ENCODE measurements at regions not wholly inside any gene's neighbourhood (a gene's known extent, or its start where the extent isn't known, plus 50 kb on each side); places are given as distances from the start of the nearest gene placed in this dataset.

DNA sequence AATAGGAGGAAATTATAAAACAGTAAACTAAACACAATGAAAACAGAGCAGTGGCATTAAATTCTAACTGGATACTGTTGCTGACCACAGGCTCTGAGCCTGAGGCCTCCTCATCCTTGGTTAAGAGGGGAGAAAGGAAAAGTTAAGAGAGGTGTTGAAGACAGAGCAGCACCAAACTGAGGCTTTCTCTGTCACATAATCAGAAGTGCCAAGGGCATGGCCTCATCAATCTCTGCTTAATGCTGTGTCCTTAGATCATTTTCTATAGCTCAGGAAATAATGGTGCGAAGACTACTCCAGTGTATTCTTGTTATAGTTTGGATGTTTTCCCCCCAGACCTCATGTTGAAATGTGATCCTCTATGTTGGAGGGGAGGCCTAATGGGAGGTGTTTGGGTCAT lies 160.9 kb upstream of the SLC1A4 start:
- Histone ChIP-seq H3K9me3 (no peaks in the 10 kb centered on the region), H3K27ac (no peak overlapping the region), H3K27me3 (no peaks in the 10 kb centered on the region), H3K4me1 (peaks cover 16% of the 10 kb centered on the region), H3K4me3 (no peak overlapping the region), H3K36me3 (no peaks in the 10 kb centered on the region)
- no peak for DNase-seq (ENCODE audit: low spot score in 2 of 2)
- 100% methylated on average over 1 of the region's 1 CpG for WGBS
- TF ChIP-seq, protein P1, sequence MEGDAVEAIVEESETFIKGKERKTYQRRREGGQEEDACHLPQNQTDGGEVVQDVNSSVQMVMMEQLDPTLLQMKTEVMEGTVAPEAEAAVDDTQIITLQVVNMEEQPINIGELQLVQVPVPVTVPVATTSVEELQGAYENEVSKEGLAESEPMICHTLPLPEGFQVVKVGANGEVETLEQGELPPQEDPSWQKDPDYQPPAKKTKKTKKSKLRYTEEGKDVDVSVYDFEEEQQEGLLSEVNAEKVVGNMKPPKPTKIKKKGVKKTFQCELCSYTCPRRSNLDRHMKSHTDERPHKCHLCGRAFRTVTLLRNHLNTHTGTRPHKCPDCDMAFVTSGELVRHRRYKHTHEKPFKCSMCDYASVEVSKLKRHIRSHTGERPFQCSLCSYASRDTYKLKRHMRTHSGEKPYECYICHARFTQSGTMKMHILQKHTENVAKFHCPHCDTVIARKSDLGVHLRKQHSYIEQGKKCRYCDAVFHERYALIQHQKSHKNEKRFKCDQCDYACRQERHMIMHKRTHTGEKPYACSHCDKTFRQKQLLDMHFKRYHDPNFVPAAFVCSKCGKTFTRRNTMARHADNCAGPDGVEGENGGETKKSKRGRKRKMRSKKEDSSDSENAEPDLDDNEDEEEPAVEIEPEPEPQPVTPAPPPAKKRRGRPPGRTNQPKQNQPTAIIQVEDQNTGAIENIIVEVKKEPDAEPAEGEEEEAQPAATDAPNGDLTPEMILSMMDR (IDR thresholded peaks at IDR 0.05), result no peak
- TF ChIP-seq POLR2AphosphoS5 (IDR thresholded peaks at IDR 0.05) (no peak), EP300 (IDR thresholded peaks at IDR 0.05) (no peak), POLR2A (IDR thresholded peaks at IDR 0.05) (no peak)

DNA sequence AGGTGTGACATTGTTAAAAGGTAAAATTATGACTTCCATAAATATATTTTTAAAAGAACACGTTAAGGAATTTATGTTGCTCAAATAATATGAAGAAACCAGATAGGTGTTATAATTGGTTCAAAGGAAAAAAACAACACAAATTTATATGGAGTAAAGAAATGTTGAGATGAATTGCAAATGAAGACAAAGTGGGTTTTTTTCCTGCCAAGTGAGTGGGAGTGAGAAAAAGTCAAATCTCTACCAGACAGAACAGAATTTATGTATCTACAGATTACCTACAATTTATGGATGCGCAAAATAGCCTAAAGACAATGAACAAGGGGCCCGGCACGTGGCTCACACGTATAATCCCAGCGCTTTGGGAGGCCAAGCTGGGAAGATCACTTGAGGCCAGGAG lies 159.7 kb upstream of the SLC1A4 start:
- no peak overlapping the region for H3K4me3 ChIP-seq
- DNase-seq (ENCODE audit: low spot score in 2 of 2), result no peak
- TF ChIP-seq, protein P1 (IDR thresholded peaks at IDR 0.05), result no peak
- TF ChIP-seq EP300 (IDR thresholded peaks at IDR 0.05) (no peak), POLR2A (IDR thresholded peaks at IDR 0.05) (no peak), POLR2AphosphoS5 (IDR thresholded peaks at IDR 0.05) (no peak)
- H3K36me3 ChIP-seq, result no peaks in the 10 kb centered on the region
- peaks cover 16% of the 10 kb centered on the region for H3K4me1 ChIP-seq
- WGBS, result 86% methylated on average over 6 of the region's 6 CpGs
- no peak overlapping the region for H3K27ac ChIP-seq
- no peaks in the 10 kb centered on the region for H3K9me3 ChIP-seq
- no peaks in the 10 kb centered on the region for H3K27me3 ChIP-seq

DNA sequence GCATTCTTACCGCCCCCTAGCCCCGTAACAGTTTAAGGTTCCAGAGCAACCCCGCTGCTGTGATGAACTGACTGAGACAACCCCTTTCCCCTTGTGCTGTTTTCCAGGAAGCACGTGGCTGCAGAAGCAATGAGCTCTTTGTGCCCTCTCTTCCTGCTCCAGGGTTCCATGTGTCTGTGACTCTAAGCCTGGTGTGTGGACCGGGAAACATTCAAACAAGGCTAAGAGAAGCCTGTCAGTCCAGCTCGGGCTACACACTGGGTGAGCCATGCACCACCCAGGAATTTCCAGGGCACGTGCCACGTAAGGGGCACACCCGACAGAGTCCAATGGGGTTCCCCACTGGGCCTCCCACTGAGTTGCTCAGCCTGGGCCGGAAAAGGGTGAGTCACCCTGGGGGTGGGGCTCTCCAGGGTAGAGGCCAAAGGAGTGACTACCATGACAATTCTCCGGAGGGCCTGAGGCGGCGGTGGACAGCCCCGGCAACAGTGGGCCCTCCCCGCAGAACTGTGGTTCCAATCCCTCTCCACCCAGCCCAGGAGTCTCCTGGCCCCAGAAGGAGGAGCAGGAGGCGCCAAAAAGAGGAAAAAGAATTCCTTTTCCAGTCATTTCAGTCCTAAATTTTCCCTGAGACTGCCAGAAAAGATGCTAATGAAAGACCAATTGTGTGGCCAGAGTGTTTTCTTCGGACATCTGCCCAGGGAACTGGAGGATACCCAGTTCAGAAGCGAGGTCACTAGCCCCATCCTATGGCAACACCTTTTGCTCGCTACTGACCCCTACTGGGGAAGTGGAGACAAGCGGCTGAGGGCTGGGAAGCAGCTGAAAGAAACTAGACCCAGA lies 157.8 kb upstream of the SLC1A4 start:
- whole genome bisulfite sequencing, result 35% methylated on average over 20 of the region's 20 CpGs
- Histone ChIP-seq H3K9me3 (no peaks in the 10 kb centered on the region), H3K4me3 (no peak overlapping the region), H3K27ac (peak overlapping the region; percentile 67), H3K4me1 (peaks cover 16% of the 10 kb centered on the region), H3K36me3 (no peaks in the 10 kb centered on the region), H3K27me3 (no peaks in the 10 kb centered on the region)
- peak; percentile 95 to 96 for DNase-seq (ENCODE audit: low spot score in 2 of 2)
- TF ChIP-seq EP300 (IDR thresholded peaks at IDR 0.05) (no peak), POLR2A (IDR thresholded peaks at IDR 0.05) (no peak), POLR2AphosphoS5 (IDR thresholded peaks at IDR 0.05) (peak; percentile 43 to 64 (median 63))
- TF ChIP-seq, protein P1 (IDR thresholded peaks at IDR 0.05), result peak; percentile 32 to 66

DNA sequence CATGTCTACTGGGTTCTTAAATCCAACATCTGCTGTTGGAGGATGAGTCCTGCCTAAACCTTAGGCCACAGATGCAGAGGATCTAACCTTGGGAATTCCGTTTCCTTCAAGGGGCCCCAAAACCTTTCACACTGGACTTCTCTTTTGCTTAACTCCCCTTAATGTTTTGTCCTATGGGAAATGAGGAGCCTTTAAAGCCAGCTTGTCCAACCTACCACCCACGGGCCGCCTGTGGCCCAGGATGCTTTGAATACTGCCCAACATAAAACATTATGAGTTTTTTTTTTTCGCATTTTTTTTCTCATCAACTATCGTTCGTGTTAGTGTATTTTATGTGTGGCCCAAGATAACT lies 157.2 kb upstream of the SLC1A4 start:
- H3K4me3 ChIP-seq, result no peak overlapping the region
- H3K9me3 ChIP-seq, result no peaks in the 10 kb centered on the region
- WGBS, result 82% methylated on average over 6 of the region's 6 CpGs
- peaks cover 16% of the 10 kb centered on the region for H3K4me1 ChIP-seq
- H3K36me3 ChIP-seq, result no peaks in the 10 kb centered on the region
- H3K27ac ChIP-seq, result peak overlapping the region; percentile 67
- no peak for DNase-seq (ENCODE audit: low spot score in 2 of 2)
- TF ChIP-seq, protein P1 (IDR thresholded peaks at IDR 0.05), result no peak
- TF ChIP-seq POLR2AphosphoS5 (IDR thresholded peaks at IDR 0.05) (no peak), POLR2A (IDR thresholded peaks at IDR 0.05) (no peak), EP300 (IDR thresholded peaks at IDR 0.05) (no peak)
- no peaks in the 10 kb centered on the region for H3K27me3 ChIP-seq

DNA sequence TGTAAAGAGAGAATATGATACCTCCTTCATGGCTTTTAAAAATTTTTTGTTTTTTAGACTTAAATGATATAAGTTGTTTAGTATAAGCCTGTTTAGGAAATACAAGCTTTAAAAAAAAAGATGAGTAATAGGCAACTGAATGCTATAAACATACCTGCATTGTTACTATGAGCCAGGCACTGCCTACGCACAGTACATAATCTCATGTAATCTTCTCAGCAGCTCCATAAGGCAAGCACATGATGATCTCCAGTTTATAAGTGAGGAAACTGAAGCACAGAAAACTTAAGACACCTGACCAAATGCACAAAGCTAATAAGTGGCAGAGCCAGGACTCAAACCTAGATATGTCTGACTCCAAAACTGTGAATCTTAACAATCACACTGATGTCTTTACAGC lies 156.3 kb upstream of the SLC1A4 start:
- Histone ChIP-seq H3K36me3 (no peaks in the 10 kb centered on the region), H3K9me3 (no peaks in the 10 kb centered on the region), H3K4me3 (no peak overlapping the region), H3K4me1 (peaks cover 17% of the 10 kb centered on the region), H3K27me3 (no peaks in the 10 kb centered on the region), H3K27ac (peak overlapping the region; percentile 38)
- DNase-seq (ENCODE audit: low spot score in 2 of 2), result no peak
- WGBS, result 84% methylated on average over 1 of the region's 1 CpG
- TF ChIP-seq POLR2A (IDR thresholded peaks at IDR 0.05) (no peak), EP300 (IDR thresholded peaks at IDR 0.05) (no peak), POLR2AphosphoS5 (IDR thresholded peaks at IDR 0.05) (no peak)
- TF ChIP-seq, protein P1 (IDR thresholded peaks at IDR 0.05), result no peak
